Parathyroid adenoma (tissue), 2 donors: ENCODE measurements at regions not wholly inside any gene's neighbourhood (a gene's known extent, or its start where the extent isn't known, plus 50 kb on each side); places are given as distances from the start of the nearest gene placed in this dataset.
A peak's percentile ranks its signal among the peaks of the same experiment; 100 is the strongest.

Experiments
- H2AFZ ChIP-seq: fragments of 300-600 bp; sonication (generic); one replicate; pipeline ENCODE4 v1.7.0; 2017; ENCODE audit warnings: antibody characterized with exemption, mild to moderate bottlenecking
- H3K27ac ChIP-seq: fragments of 300-600 bp; sonication (generic); one replicate; pipeline ENCODE4 v1.7.0; 2017
- H3K27me3 ChIP-seq: fragments of 300-600 bp; sonication (generic); one replicate; pipeline ENCODE4 v1.7.0; 2017; ENCODE audit warnings: low read length; ENCODE audit not compliant: control insufficient read depth, insufficient read depth
- H3K36me3 ChIP-seq: fragments of 300-600 bp; sonication (generic); one replicate; pipeline ENCODE4 v1.7.0; 2017; ENCODE audit warnings: low read length; ENCODE audit not compliant: control insufficient read depth, insufficient read depth
- H3K4me1 ChIP-seq: fragments of 300-600 bp; sonication (generic); one replicate; pipeline ENCODE4 v1.7.0; 2017; ENCODE audit warnings: control low read depth
- H3K4me2 ChIP-seq: fragments of 300-600 bp; sonication (generic); one replicate; pipeline ENCODE4 v1.7.0; 2017; ENCODE audit warnings: low read length
- H3K4me3 ChIP-seq: fragments of 300-600 bp; sonication (generic); one replicate; pipeline ENCODE4 v1.7.0; 2017; ENCODE audit warnings: low read depth, low read length
- H3K79me2 ChIP-seq: fragments of 300-600 bp; sonication (generic); one replicate; pipeline ENCODE4 v1.7.0; 2017; ENCODE audit warnings: control low read depth
- H3K9ac ChIP-seq: fragments of 300-600 bp; sonication (generic); one replicate; pipeline ENCODE4 v1.7.0; 2017; ENCODE audit warnings: mild to moderate bottlenecking
- H3K9me3 ChIP-seq: fragments of 300-600 bp; sonication (generic); one replicate; pipeline ENCODE4 v1.7.0; 2017; ENCODE audit warnings: low read length; ENCODE audit not compliant: control insufficient read depth
- CTCF ChIP-seq: fragments of 300-600 bp; sonication (generic); IDR thresholded peaks from one replicate; pipeline ENCODE4 v1.7.0; 2017; ENCODE audit warnings: antibody characterized with exemption, mild to moderate bottlenecking
- donor health status: primary hyperparathyroidism.

GRCh38 chr3:104514776-104515175, 851.9 kb upstream of the ALCAM start:
- no peak overlapping the region for H3K27ac ChIP-seq
- no peak overlapping the region for H3K9ac ChIP-seq
- H3K4me2 ChIP-seq = no peak overlapping the region
- no peak overlapping the region for H3K4me3 ChIP-seq
- H3K79me2 ChIP-seq = no peaks in the 10 kb centered on the region
- H3K36me3 ChIP-seq = no peaks in the 10 kb centered on the region
- no peaks in the 10 kb centered on the region for H3K27me3 ChIP-seq
- H3K4me1 ChIP-seq = no peaks in the 10 kb centered on the region
- TF ChIP-seq CTCF = no peak
- H3K9me3 ChIP-seq = peaks cover 5% of the 10 kb centered on the region
- no peak overlapping the region for H2AFZ ChIP-seq

- Histone ChIP-seq H3K27ac (no peak overlapping the region), H2AFZ (peak overlapping the region; percentile 25), H3K79me2 (no peaks in the 10 kb centered on the region), H3K4me3 (no peak overlapping the region), H3K36me3 (no peaks in the 10 kb centered on the region), H3K4me1 (no peaks in the 10 kb centered on the region), H3K4me2 (no peak overlapping the region), H3K9me3 (peaks cover under 1% of the 10 kb centered on the region), H3K27me3 (no peaks in the 10 kb centered on the region), H3K9ac (no peak overlapping the region)
- TF ChIP-seq CTCF = no peak
Observed at GRCh38 chr3:104519068-104519467, 847.6 kb upstream of the ALCAM start.

- Histone ChIP-seq H3K9me3 (no peaks in the 10 kb centered on the region), H3K27me3 (no peaks in the 10 kb centered on the region), H3K27ac (no peak overlapping the region), H2AFZ (no peak overlapping the region), H3K79me2 (no peaks in the 10 kb centered on the region), H3K4me3 (no peak overlapping the region), H3K4me1 (no peaks in the 10 kb centered on the region), H3K9ac (no peak overlapping the region), H3K4me2 (no peak overlapping the region), H3K36me3 (no peaks in the 10 kb centered on the region)
- no peak for TF ChIP-seq CTCF
Observed at GRCh38 chr3:104519468-104520227, 847.1 kb upstream of the ALCAM start.

DNA sequence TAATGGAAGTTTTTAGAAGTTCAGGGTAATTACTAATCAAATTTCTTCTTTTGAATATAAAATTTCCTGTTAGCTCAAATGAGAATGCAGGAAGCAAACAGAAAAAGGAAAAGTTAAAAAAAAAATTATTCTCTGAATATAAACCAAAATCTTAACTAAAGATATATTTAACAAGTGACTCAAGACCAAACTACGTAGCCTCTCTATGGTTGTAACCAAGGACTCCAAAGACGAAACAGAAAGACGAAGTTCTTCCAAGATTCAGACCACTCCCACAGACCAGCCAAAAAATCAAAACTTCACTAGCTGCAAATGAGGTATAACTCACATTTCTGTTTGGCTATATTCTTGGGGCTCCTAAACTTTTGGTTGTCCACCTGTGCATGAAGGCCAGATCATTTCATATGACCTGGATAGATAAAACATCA, 846.5 kb upstream of the ALCAM start:
- Histone ChIP-seq H3K36me3 (no peaks in the 10 kb centered on the region), H2AFZ (no peak overlapping the region), H3K27me3 (no peaks in the 10 kb centered on the region), H3K79me2 (no peaks in the 10 kb centered on the region), H3K9ac (no peak overlapping the region), H3K4me1 (no peaks in the 10 kb centered on the region), H3K9me3 (no peaks in the 10 kb centered on the region), H3K4me3 (no peak overlapping the region), H3K27ac (no peak overlapping the region), H3K4me2 (no peak overlapping the region)
- TF ChIP-seq CTCF = no peak
